Stimulated activated naive CD8-positive, alpha-beta T cell treated with anti-CD3 and anti-CD28 coated beads, Interleukin-15, Interleukin-2, amounts not matched to agents 100 ng/mL and 50 ng/mL, for 24 hours (primary cell): ENCODE measurements at regions not wholly inside any gene's neighbourhood (a gene's known extent, or its start where the extent isn't known, plus 50 kb on each side); places are given as distances from the start of the nearest gene placed in this dataset.

Experiments used
- H3K27ac Mint-ChIP-seq: one replicate; pipeline ENCODE4 v1.8.0; 2021; ENCODE audit warnings: mild to moderate bottlenecking, mixed read lengths
- H3K27me3 Mint-ChIP-seq: one replicate; pipeline ENCODE4 v1.8.0; 2021; ENCODE audit warnings: mixed read lengths
- H3K36me3 Mint-ChIP-seq: one replicate; pipeline ENCODE4 v1.8.0; 2021; ENCODE audit warnings: low read depth, mixed read lengths
- H3K4me1 Mint-ChIP-seq: one replicate; pipeline ENCODE4 v1.8.0; 2021; ENCODE audit warnings: low read depth, mixed read lengths
- H3K4me3 Mint-ChIP-seq: one replicate; pipeline ENCODE4 v1.8.0; 2021; ENCODE audit warnings: mild to moderate bottlenecking, mixed read lengths
- H3K9me3 Mint-ChIP-seq: one replicate; pipeline ENCODE4 v1.8.0; 2021; ENCODE audit warnings: mixed read lengths

- peaks cover 89% of the 10 kb centered on the region for H3K4me1 Mint-ChIP-seq
- H3K4me3 Mint-ChIP-seq: no peak overlapping the region
- no peaks in the 10 kb centered on the region for H3K36me3 Mint-ChIP-seq
- H3K27ac Mint-ChIP-seq: no peak overlapping the region
- no peaks in the 10 kb centered on the region for H3K27me3 Mint-ChIP-seq
- H3K9me3 Mint-ChIP-seq: no peaks in the 10 kb centered on the region
Measured at GRCh38 chr9:124206391-124206790, 51.4 kb upstream of the NEK6 start.
